ENCODE measurements at regions not wholly inside any gene's neighbourhood (a gene's known extent, or its start where the extent isn't known, plus 50 kb on each side); places are given as distances from the start of the nearest gene placed in this dataset.

GRCh38 chr1:96025062-96025461 is 696.5 kb upstream of the PTBP2 start:
- no peak for DNase-seq

GRCh38 chr1:96028071-96028470 is 693.5 kb upstream of the PTBP2 start:
- no peak for DNase-seq

GRCh38 chr1:96030312-96030711 is 691.3 kb upstream of the PTBP2 start:
- no peak for DNase-seq

DNA sequence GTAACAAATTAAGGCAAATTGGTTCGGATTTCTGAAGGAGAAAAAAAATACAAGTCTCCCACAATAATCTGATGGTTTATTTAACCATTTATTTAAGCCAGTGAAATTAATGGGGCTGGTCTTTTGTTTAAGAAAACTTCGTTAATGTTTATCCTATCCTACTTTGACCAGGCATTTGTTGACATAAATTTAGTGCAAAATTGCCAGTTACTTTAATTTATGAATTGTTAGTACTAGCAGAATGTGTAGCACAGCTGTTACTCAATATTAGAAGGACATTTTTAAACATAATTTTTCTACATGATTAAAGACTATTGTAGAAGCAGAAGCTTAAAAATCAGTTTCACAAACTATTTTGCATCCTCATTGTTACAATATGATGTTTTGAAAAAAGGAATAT is 687.6 kb upstream of the PTBP2 start:
- no peak for DNase-seq

- DNase-seq = no peak
These were observed 684.8 kb upstream of the PTBP2 start for GRCh38 chr1:96036763-96037162.

DNA sequence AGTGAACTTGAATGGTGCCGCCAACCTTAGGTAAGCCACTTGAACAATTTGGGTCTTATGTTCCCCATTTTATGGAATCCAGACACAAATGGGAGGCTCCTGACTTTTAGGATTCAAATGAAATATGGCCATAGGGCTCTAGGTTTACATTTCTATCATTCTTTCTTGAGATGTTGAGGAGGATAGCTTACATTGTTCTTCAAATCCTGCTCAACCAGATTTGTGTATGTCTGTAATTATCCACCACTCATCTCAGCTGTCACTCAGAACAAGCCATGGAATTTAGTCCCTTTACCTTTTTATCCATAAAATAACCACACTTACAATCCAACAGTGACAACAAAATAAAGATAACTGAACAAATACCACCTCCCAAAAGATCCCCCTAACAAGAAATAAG is 682.9 kb upstream of the PTBP2 start:
- DNase-seq = no peak

- DNase-seq = no peak
These were observed 681.7 kb upstream of the PTBP2 start for GRCh38 chr1:96039910-96040309.

- DNase-seq = no peak
These were observed 680.1 kb upstream of the PTBP2 start for GRCh38 chr1:96041470-96041869.

GRCh38 chr1:96048572-96049212 is 672.9 kb upstream of the PTBP2 start:
- DNase-seq = no peak

- no peak for DNase-seq
These were observed 671.7 kb upstream of the PTBP2 start for GRCh38 chr1:96049759-96050409.

- no peak for DNase-seq
These were observed 662.3 kb upstream of the PTBP2 start for GRCh38 chr1:96059276-96059675.

DNA sequence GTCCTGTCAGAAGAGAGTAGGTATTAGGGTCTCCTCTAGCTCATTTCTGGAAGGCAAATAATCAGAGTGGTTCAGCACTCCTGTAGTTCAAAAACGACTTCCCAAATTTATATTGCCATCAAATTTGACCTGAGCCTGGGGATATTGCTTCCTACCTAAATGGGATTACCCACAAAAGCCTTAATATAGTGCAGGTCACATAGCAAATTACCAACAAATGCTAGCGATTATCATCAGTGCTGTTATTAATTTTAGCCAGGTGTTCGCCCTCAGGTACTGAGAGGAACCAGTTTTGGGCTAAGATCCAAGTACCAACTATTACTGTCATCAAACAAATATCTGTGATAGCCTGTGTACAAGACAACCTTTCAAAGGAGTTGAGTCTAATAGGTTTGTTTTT is 661.8 kb upstream of the PTBP2 start:
- no peak for DNase-seq

DNA sequence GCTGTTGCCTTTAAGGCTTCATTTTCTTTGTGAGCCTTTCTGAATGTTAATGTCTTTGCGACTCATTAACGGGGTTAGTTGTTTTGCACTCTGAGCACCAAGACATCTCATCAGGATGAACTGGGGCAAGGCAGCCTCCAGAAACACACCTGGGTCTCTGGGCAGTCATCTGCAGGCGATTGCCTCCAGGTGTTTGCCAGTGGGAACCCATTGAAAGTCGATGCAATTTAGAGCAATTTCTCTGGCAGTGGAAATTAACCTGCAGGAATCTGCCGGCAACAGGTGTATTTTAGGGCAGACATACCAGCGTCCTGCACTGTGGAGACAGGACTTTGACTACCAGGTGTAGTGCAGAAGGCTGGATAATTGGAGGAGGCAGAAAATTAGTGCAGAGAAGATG is 661.0 kb upstream of the PTBP2 start:
- no peak for DNase-seq

DNA sequence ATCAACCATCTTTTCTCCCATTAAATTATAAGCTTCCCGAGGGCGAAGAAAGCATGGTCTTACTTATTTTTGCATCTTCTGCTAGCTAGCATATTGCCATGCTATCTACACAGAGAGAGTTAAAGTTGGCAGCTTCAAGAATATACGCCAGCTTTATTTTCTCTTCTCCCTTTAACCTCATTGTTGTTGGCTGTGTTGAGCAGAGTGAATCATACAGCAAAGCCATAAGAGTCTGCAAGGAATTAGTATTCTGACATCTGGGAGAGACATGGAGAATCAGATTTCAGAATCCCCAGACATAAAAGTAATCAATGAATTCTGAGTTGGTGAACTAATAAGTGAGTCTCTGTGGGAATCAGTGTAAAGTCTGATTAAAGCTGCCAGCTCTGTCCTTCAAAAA is 649.6 kb upstream of the PTBP2 start:
- no peak for DNase-seq

DNA sequence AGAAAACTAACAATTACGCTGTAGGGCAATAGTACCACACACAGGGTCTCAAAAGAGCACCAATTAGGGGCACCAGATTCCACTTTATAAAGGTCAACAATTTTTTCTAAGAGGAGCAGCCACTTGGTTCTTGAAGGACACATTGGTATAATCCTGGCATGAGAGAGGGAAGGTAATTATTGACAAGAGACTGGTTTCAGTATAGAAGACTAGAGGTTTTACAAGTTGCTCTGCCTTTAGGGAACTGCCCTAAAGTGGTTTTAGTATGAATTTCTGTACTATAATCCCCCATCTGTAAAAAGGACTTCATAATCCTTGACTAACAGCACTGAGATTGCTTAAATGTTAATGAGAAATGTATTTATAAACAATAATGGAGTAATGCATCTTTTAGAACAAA is 648.5 kb upstream of the PTBP2 start:
- no peak for DNase-seq

DNA sequence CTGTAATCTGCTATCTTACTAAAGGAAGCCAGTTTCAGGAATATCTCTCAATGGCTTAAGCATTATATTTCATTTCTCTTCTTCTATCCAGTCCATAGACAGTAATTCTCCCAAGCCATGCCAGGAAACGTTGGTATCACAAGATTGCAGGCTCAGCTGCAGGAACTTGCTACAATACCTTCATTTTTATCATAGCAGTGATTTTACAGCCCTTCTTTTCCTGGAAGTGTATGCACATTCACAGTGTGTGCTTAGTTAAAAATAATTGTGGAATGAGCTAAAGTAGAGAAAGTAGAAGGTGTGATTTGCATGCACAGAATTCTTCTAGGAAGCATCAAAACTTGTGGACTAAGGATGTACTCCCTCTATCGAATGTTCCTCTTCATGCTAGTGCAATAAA is 647.2 kb upstream of the PTBP2 start:
- DNase-seq = no peak

DNA sequence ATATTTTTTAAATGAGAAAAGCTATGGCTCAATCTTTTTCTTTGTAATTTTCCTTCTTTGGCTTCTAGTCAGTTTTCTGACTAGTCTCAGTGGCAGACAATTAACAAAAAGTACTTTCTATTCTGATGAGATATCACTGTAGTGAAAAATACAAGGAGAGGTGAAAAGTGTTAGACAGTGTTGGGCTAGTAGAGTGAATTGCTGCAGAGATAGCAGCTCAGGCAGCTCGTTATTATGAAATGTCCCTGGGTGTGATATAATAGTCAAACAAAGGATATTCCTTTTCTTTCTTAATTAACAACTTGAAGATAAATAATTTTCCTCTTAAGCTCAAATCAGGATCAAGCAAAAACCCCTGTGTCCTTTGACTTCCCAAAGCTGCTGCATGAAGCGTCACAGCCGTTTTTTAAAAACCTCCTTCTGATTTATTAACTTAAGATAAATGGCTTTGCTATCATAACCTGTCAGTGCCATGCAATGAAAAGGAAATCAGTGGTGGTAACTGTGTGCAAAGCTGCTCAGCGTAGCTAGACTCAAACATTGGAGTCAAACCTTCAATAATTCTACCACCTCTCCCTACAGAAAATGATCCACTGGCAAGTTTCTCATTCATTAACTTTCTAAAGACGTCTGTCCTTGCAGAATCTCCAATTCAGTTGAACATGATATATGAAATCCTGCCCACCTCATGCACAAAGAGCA is 646.6 kb upstream of the PTBP2 start:
- DNase-seq = no peak

GRCh38 chr1:96075704-96076455 is 645.7 kb upstream of the PTBP2 start:
- DNase-seq = no peak

DNA sequence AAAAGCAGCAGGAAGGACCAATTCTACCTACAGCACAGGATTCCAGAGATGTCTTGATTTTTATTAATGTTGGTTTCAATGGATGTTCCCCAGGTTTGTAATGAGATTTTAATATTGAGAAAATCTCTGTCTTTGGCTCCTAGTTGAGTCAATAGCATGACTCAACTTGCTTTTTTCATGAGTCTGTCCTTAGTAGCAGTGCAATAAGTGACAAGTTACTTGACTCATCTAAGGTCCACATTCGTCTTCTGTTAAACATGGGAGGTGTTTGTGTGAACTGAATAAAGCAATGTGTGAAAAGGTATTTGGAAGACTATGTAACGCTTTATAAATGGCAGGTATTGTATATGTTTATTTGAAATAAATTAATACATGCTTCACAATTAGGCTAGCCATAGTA is 645.0 kb upstream of the PTBP2 start:
- no peak for DNase-seq

DNA sequence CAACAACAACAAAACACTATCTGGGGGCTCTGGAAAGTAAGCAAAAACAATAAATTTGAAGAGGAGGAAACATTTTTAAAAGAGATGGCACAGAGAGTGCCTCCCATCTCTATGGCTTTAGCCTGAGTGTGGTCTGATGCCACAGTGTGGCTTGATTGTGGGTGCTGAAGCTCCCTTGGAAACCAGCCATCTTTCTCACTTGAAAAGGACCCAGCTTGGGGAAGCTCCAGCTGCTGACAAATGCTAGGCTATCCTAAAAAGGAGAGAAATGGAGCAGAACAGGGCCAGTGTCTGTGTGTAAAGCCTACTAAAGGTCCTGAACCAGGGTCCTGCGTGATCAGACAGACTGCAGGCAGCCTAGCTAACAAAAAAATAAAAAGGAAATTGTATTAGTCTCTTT is 642.0 kb upstream of the PTBP2 start:
- DNase-seq = no peak

DNA sequence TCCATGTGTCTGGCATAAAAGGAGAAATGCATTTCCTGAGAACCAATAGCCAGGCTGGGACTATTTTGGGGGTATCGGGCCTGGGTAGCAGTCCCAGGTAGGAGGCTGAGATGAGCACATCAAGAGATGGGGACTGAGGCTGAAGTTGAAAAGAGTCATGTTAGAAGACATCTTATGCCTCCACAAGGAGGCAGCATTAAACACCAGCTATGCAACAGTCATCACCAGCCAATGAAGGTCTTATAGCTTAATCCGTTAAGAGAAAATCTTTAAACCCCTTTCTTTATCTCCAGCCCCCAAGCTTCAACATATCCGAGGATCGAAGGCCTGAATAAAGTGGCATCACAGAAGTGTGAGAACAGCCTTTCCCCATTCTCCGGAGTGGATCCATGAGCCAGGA is 640.7 kb upstream of the PTBP2 start:
- no peak for DNase-seq

DNA sequence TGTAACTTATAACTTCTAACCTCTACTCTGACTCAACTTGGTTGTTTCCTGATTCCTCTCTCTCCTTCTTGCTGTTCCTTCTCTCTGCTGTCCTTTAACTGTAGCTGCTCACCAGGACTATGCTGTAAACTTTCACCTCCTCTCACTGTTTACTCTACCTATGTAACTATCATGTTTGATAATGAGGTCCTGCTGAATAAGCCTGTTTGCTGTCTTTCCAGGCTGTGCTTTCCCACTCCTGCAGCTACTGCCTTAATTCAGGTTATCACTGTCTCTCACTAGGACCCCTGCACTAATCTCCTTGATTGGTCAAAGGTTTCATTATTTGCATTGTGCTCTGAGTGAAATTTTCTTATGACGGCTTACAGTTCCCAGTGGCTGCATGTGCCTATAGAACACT is 633.9 kb upstream of the PTBP2 start:
- DNase-seq = no peak

DNA sequence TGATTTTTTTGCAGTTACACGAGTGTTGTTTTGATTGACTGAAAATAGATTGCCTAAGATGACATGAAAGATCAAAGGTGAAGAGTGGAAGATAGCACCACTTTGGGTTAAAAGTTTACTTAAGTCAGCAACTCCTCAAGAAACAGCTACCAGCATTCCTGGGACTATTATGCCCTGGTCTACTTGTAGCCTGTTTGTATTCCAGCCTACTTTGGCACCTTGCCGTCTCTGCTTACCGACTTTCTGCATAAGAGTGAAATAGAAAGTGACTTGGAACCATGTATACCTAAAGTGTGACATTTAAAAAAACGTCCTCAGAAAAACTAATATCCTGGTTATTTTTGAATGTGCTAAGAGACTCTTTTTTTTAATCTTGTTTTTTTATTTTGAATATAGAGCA is 631.5 kb upstream of the PTBP2 start:
- no peak for DNase-seq
